ENCODE measurements at regions not wholly inside any gene's neighbourhood (a gene's known extent, or its start where the extent isn't known, plus 50 kb on each side); places are given as distances from the start of the nearest gene placed in this dataset.

DNA sequence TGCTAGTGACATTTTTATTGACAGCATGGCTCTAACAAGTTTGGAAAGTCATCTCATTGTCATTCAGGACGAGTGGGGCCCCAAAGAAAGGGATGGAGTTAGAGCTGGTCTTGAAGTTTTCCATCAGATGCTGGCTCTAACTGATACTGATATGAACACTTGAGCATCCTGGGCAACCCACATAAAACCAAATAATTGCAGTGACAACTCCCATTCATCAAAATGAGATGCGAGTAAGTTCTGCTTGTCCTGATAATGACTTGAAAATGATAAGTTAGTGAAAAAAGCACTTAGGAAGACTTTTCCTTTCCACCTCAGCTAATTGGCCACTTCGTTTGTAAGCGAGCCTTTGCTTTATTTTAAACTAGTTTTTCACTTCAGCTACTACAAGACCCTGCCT is 147.6 kb downstream of the SP3 start:
- TF ChIP-seq, protein P1, sequence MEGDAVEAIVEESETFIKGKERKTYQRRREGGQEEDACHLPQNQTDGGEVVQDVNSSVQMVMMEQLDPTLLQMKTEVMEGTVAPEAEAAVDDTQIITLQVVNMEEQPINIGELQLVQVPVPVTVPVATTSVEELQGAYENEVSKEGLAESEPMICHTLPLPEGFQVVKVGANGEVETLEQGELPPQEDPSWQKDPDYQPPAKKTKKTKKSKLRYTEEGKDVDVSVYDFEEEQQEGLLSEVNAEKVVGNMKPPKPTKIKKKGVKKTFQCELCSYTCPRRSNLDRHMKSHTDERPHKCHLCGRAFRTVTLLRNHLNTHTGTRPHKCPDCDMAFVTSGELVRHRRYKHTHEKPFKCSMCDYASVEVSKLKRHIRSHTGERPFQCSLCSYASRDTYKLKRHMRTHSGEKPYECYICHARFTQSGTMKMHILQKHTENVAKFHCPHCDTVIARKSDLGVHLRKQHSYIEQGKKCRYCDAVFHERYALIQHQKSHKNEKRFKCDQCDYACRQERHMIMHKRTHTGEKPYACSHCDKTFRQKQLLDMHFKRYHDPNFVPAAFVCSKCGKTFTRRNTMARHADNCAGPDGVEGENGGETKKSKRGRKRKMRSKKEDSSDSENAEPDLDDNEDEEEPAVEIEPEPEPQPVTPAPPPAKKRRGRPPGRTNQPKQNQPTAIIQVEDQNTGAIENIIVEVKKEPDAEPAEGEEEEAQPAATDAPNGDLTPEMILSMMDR (IDR thresholded peaks at IDR 0.05; ENCODE audit: extremely low read depth, missing control alignments), result no peak

DNA sequence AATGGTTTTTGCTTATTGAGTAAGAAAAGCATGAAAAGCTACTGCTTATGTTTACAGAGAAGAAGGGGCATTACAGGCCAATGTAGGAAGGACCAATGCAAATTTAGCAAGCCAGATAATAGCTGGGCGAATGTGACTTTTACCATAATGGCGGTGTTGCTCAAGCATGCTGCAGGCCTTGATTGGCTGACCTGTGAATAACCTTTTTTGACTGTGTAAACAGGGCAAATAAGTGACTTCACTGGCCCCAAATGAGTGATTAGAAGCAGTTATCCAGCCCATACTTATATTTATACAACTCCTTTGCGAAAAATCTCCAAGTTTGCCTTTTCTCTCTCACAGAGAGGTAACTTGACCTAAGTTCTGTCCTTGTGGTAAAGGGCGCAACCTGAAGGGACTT is 146.9 kb downstream of the SP3 start:
- TF ChIP-seq, protein P1 (IDR thresholded peaks at IDR 0.05; ENCODE audit: extremely low read depth, missing control alignments), result no peak
- no peak for DNase-seq (ENCODE audit: low spot score)

More for the DNA sequence above, 147.6 kb downstream of the SP3 start:
- DNase-seq (ENCODE audit: low spot score), result no peak

DNA sequence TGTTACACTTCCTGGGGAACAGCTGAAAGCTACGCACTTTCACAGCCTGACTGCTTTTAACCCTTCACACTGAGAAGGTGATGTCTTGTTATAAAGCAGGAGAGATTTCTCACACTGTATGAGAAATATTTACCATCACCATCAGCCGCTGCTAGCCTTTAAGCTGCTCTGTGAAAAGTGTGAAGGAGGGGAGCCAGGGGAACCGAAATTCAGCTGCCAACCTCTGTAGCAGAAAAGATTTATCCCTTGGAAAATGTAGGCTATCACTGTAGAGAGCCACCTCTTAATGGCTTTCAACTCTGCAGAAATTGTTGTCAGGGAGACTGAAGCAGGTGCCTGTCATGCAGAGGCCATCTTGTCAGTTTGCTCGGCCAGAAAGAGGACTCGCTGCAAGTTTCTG is 145.3 kb downstream of the SP3 start:
- TF ChIP-seq, protein P1 (IDR thresholded peaks at IDR 0.05; ENCODE audit: extremely low read depth, missing control alignments), result no peak
- DNase-seq (ENCODE audit: low spot score), result no peak

DNA sequence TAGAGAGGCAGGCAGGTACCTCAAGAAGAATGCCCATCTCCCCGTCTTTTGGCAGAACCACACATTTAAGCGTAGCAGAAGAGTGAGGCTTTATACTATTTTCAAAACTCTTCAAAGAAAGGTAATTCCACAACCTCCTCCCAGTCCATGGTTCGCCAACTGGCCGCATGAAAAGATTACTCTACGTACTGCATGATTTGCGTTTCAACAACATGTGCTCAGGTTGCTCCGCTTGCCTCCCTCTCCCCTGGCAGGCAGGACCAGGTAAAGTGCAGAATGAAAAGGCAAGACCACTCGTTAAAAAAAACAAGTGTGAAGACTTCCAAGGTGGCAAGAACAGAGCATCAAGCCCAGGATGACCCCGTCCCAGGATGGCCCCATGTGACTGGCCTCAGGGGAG is 143.7 kb downstream of the SP3 start:
- TF ChIP-seq, protein P1 (IDR thresholded peaks at IDR 0.05; ENCODE audit: extremely low read depth, missing control alignments), result no peak
- no peak for DNase-seq (ENCODE audit: low spot score)

DNA sequence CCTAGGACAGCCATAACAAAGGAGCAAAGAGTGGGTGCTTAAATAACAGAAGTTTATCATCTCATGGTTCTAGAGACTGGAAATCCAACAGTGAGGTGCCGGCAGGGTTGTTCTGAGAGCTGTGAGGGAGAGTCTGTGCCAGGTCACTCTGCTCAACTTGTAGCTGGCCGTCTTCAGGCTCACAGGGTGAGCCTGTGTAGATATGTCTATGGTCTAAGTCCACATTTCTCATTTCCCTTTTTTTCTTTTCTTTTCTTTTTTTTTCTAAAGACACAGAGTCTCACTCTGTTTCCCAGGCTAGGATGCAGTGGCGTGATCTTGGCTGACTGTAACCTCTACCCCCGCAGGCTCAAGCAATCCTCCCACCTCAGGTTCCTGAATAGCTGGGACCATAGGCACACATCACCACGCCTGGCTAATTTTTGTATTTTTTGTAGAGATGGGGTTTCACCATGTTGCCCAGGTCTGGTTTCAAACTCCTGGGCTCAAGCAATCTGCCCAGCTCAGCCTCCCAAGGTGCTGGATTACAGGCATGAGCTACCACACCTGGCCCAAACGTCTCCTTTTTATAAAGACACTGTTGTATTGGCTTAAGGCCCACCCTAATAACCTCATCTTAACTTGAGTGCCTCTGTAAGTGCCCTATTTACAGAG is 142.2 kb downstream of the SP3 start:
- no peak for DNase-seq (ENCODE audit: low spot score)
- TF ChIP-seq, protein P1 (IDR thresholded peaks at IDR 0.05; ENCODE audit: extremely low read depth, missing control alignments), result no peak

DNA sequence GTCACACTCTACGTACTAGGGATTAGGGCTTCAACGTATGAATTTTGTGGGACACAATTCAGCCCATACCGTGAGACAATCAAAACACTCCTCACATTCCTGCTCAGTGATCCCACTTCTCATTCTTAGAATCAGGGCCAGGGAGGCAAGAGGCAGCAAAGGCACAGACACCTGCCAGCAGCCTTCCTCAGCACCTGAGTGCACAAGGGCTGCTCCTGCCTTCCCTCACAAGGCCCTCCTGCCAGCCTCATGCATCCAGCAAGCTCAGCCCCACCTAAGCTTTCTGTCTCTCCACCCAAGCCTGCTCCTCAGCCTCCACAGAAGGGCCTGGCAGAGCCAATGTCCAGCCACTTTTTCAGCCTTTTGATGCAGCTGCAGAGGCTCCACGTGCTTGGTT is 141.6 kb downstream of the SP3 start:
- TF ChIP-seq, protein P1 (IDR thresholded peaks at IDR 0.05; ENCODE audit: extremely low read depth, missing control alignments), result no peak
- no peak for DNase-seq (ENCODE audit: low spot score)

DNA sequence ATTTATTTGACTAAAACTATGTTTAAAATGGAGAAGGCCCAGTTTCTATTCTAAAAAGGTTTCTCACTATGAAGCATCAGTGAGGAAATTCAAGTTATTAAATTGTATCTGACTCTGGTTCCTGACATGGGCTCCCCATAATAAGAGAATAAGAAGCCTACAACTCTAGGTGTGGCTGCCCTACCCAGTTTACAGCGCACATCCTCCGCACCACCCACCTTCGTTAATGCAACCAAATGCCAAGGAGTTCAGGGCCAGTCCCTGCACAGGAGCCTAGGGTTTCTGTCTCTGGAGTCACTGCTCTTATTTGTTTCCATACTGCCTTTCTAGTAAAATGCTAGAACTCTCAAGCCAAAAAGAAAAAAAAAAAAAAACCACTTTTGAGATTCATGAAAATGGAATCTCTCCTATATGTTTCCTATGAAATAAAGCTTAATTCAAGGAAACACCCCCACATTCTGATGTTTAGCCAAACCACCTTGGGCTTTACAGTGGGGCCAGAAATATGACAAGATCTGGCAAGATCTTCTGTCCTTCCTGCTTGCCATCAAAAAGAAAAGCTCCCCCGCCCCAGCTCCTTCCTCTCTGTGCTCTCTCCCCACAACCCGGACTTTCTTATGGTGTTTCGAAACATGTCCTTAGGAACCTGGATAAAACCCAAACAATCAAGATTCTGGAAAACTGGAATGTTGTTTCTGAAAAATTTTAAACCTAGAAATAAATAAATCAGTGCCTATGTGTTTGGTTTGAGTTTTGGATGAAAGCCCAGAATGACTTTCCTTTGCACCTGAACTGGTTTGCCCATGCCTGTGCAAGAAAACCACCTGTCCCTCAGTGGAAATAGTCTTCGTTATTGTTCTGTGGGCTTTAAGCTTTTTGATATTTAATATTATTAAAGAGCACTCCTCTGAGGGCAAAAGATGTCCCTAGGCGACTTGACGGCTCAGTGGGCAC is 136.7 kb downstream of the SP3 start:
- TF ChIP-seq, protein P1 (IDR thresholded peaks at IDR 0.05; ENCODE audit: extremely low read depth, missing control alignments), result no peak

More for the DNA sequence above, 136.7 kb downstream of the SP3 start:
- no peak for DNase-seq (ENCODE audit: low spot score)
